ENCODE measurements at regions not wholly inside any gene's neighbourhood (a gene's known extent, or its start where the extent isn't known, plus 50 kb on each side); places are given as distances from the start of the nearest gene placed in this dataset.
"Not testable (repeated sequence)": the region's sequence is repeated elsewhere in the genome, so short reads cannot be mapped to it uniquely, and the experiment has no call there.

DNA sequence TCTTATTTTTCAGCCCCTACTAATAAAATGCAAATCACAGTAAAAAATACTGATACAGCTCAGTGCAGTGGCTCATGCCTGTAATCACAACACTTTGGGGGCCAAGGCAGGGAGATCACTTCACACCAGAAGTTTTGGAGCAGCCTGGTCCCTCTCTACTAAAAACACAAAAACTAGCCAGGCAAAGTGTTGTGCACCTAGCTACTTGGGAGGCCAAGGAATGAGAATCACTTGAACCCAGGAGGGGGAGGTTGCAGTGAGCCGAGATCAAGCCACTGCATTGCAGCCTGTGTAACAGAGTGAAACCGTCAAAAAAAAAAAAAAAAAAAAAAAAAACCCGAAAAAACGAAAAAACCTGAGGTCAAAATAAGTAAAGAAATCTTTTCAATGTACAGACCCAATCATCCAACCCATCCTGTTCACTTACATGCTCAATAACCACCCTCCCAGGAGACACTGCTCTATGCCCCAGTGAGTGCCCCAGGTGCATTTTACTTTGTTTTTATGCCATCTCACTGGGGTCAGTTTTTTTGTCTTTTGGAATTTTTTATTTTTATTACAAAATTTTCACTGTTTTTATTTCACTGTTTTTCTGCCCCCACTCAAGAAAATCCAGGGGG lies 107.0 kb downstream of the ZNF486 start:
- Histone ChIP-seq H3K27me3 (ENCODE audit: insufficient read depth, low read length) (no peaks in the 10 kb centered on the region), H3K4me1 (ENCODE audit: insufficient read depth, low read length, severe bottlenecking) (peaks cover 71% of the 10 kb centered on the region), H3K9me3 (ENCODE audit: low read length) (no peaks in the 10 kb centered on the region), H3K27ac (ENCODE audit: low read depth, low read length, poor library complexity, severe bottlenecking) (peak overlapping the region; percentile 94), H3F3A (ENCODE audit: insufficient read depth, low read length) (no peaks in the 10 kb centered on the region), H2AFZ (ENCODE audit: low read length) (no peak overlapping the region), H3K4me2 (ENCODE audit: low read length) (no peak overlapping the region), H4K20me1 (ENCODE audit: insufficient read depth, low read length) (no peaks in the 10 kb centered on the region), H3K79me2 (ENCODE audit: insufficient read depth, low read length) (no peaks in the 10 kb centered on the region; the same call in 1 of the 2 replicates), H3K36me3 (ENCODE audit: insufficient read depth, low read length) (no peaks in the 10 kb centered on the region), H3K9me2 (ENCODE audit: low read depth, low read length) (no peaks in the 10 kb centered on the region), H3K9ac (ENCODE audit: low read length) (no peak overlapping the region), H3K4me3 (ENCODE audit: low read depth, low read length, poor library complexity, severe bottlenecking) (no peak overlapping the region)
- no peak for TF ChIP-seq EZH2 (IDR thresholded peaks at IDR 0.05; ENCODE audit: borderline replicate concordance, low read length)
- TF ChIP-seq, protein P1, sequence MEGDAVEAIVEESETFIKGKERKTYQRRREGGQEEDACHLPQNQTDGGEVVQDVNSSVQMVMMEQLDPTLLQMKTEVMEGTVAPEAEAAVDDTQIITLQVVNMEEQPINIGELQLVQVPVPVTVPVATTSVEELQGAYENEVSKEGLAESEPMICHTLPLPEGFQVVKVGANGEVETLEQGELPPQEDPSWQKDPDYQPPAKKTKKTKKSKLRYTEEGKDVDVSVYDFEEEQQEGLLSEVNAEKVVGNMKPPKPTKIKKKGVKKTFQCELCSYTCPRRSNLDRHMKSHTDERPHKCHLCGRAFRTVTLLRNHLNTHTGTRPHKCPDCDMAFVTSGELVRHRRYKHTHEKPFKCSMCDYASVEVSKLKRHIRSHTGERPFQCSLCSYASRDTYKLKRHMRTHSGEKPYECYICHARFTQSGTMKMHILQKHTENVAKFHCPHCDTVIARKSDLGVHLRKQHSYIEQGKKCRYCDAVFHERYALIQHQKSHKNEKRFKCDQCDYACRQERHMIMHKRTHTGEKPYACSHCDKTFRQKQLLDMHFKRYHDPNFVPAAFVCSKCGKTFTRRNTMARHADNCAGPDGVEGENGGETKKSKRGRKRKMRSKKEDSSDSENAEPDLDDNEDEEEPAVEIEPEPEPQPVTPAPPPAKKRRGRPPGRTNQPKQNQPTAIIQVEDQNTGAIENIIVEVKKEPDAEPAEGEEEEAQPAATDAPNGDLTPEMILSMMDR (IDR thresholded peaks at IDR 0.05; ENCODE audit: low read length): no peak

DNA sequence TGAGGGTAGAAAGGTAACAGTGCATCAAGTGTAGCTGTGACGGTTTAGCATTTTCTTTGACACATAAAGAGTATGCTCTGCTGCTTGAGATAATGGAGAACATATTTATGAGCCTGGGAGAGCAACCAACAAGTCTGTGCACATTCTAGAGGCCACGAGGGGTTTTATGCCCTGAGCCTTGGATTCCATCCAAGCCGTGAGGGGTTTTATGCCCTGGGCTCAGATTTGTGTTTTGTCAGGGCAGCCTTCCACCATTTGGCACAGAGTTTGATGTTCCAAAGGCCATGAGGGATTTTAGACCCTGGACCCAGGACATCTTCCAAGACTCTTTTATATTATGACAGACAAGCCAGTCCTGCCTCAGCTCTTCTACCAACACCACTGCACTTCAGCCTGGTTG lies 106.4 kb downstream of the ZNF486 start:
- no peak overlapping the region for H3K4me3 ChIP-seq (ENCODE audit: low read depth, low read length, poor library complexity, severe bottlenecking)
- TF ChIP-seq EZH2 (IDR thresholded peaks at IDR 0.05; ENCODE audit: borderline replicate concordance, low read length): no peak
- TF ChIP-seq, protein P1 (IDR thresholded peaks at IDR 0.05; ENCODE audit: low read length): no peak
- peak overlapping the region; percentile 94 for H3K27ac ChIP-seq (ENCODE audit: low read depth, low read length, poor library complexity, severe bottlenecking)

DNA sequence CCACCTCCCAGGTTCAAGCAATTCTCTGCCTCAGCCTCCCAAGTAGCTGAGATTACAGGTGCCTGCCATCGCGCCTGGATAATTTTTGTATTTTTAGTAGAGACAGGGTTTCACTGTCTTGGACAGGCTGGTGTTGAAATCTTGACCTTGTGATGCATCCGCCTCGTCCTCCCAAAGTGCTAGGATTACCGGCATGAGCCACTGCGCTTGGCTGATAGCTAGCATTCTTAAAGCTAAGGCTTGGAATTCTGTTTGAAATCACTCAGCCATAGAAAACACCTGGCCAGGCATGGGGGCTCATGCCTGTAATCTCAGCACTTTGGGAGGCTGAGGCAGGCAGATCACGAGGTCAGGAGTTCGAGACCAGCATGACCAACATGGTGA lies 105.6 kb downstream of the ZNF486 start:
- H3K4me3 ChIP-seq (ENCODE audit: low read depth, low read length, poor library complexity, severe bottlenecking); H3K27me3 ChIP-seq (ENCODE audit: insufficient read depth, low read length); H3K36me3 ChIP-seq (ENCODE audit: insufficient read depth, low read length); H2AFZ ChIP-seq (ENCODE audit: low read length); H3F3A ChIP-seq (ENCODE audit: insufficient read depth, low read length); H3K9ac ChIP-seq (ENCODE audit: low read length); H3K9me3 ChIP-seq (ENCODE audit: low read length); H4K20me1 ChIP-seq (ENCODE audit: insufficient read depth, low read length); H3K79me2 ChIP-seq (ENCODE audit: insufficient read depth, low read length); H3K9me2 ChIP-seq (ENCODE audit: low read depth, low read length); H3K4me2 ChIP-seq (ENCODE audit: low read length): not testable (repeated sequence)
- Histone ChIP-seq H3K4me1 (ENCODE audit: insufficient read depth, low read length, severe bottlenecking) (peaks cover 80% of the 10 kb centered on the region), H3K27ac (ENCODE audit: low read depth, low read length, poor library complexity, severe bottlenecking) (peak overlapping the region; percentile 94)

More for the DNA sequence above, 106.4 kb downstream of the ZNF486 start:
- peak overlapping the region; percentile 16; the same call in 1 of the 2 replicates for H3K4me2 ChIP-seq (ENCODE audit: low read length)
- H2AFZ ChIP-seq (ENCODE audit: low read length): no peak overlapping the region
- no peaks in the 10 kb centered on the region for H3K9me2 ChIP-seq (ENCODE audit: low read depth, low read length)
- no peaks in the 10 kb centered on the region for H3K9me3 ChIP-seq (ENCODE audit: low read length)
- no peaks in the 10 kb centered on the region for H3F3A ChIP-seq (ENCODE audit: insufficient read depth, low read length)
- no peaks in the 10 kb centered on the region for H3K27me3 ChIP-seq (ENCODE audit: insufficient read depth, low read length)
- no peaks in the 10 kb centered on the region for H4K20me1 ChIP-seq (ENCODE audit: insufficient read depth, low read length)
- no peaks in the 10 kb centered on the region; the same call in 1 of the 2 replicates for H3K79me2 ChIP-seq (ENCODE audit: insufficient read depth, low read length)
- peak overlapping the region; percentile 37 for H3K9ac ChIP-seq (ENCODE audit: low read length)
- peaks cover 74% of the 10 kb centered on the region for H3K4me1 ChIP-seq (ENCODE audit: insufficient read depth, low read length, severe bottlenecking)
- H3K36me3 ChIP-seq (ENCODE audit: insufficient read depth, low read length): no peaks in the 10 kb centered on the region

DNA sequence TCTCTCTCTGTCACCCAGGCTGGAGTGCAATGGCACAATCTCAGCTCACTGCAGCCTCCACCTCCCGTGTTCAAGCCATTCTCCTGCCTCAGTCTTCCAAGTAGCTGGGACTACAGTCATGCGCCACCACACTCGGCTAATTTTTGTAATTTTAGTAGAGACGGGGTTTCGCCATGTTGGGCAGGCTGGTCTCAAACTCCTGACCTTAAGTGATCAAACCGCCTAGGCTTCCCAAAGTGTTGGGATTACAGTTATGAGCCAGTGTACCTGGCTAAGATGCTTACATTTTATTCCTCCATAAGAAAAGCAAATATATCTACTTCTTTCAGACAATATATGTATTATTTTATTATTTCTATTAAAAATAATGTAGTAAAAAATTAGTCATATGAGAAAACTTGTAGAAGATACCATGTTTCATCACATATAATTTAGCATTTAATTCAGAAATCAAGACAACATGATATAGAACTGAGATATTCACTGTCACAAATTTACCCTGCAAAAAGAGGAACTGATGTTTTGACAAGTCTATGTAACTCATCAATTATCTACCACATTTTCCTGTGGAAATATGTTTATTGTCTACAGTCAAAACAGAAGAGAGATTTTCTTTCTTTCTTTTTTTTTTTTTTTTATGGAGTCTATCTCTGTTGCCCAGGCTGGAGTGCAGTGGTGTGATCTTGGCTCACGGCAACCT lies 105.1 kb downstream of the ZNF486 start:
- peak overlapping the region; percentile 94 for H3K27ac ChIP-seq (ENCODE audit: low read depth, low read length, poor library complexity, severe bottlenecking)
- not testable (repeated sequence) for H2AFZ ChIP-seq (ENCODE audit: low read length); H3K9me2 ChIP-seq (ENCODE audit: low read depth, low read length); H3K9me3 ChIP-seq (ENCODE audit: low read length); H3F3A ChIP-seq (ENCODE audit: insufficient read depth, low read length); H3K79me2 ChIP-seq (ENCODE audit: insufficient read depth, low read length); H4K20me1 ChIP-seq (ENCODE audit: insufficient read depth, low read length); H3K27me3 ChIP-seq (ENCODE audit: insufficient read depth, low read length); H3K36me3 ChIP-seq (ENCODE audit: insufficient read depth, low read length)
- peaks cover 86% of the 10 kb centered on the region for H3K4me1 ChIP-seq (ENCODE audit: insufficient read depth, low read length, severe bottlenecking)
- H3K9ac ChIP-seq (ENCODE audit: low read length): peak overlapping the region; percentile 64; the same call in 1 of the 2 replicates
- peak overlapping the region; percentile 70 for H3K4me2 ChIP-seq (ENCODE audit: low read length)
- peak overlapping the region; percentile 55 for H3K4me3 ChIP-seq (ENCODE audit: low read depth, low read length, poor library complexity, severe bottlenecking)
